ENCODE measurements at regions not wholly inside any gene's neighbourhood (a gene's known extent, or its start where the extent isn't known, plus 50 kb on each side); places are given as distances from the start of the nearest gene placed in this dataset.

DNA sequence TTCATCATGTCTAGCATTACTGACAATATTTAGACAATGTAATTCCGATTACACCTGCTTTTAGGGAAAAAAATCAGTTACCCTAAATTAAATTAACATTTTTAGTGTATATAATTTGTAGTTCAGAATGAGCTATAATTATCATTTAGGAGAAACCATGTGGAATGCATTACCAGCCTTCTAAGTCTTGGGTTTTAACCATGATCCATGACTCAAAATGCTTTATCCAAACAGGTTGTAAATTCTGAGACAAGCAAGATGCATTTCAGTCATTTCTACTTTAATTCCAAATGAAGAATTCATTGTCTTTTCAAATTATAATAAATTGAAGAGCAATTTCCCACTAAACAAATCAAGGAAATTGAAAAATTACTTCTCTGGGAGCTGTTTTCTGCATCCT lies 243.7 kb upstream of the LRIG1 start:
- no peaks in the 10 kb centered on the region for H3K9me3 Mint-ChIP-seq
- H3K4me1 Mint-ChIP-seq (ENCODE audit: low read depth): no peaks in the 10 kb centered on the region
- H3K36me3 Mint-ChIP-seq (ENCODE audit: low read depth): no peaks in the 10 kb centered on the region
- peaks cover 2% of the 10 kb centered on the region for H3K27me3 Mint-ChIP-seq
- ATAC-seq (no peak), DNase-seq (no peak)
- ChIA-PET POLR2A (no interaction called here), CTCF (interaction anchor here (0.7 kb wide), 1 partner anchor 58 kb away, joined by 3 read pairs; no protein-coding TSS in a partner anchor)
- H3K27ac Mint-ChIP-seq: no peak overlapping the region
- no peak for TF ChIP-seq CTCF (IDR thresholded peaks at IDR 0.05)
- no peak overlapping the region for H3K4me3 Mint-ChIP-seq
- intact Hi-C loops (cut with micrococcal nuclease): no loop called here

DNA sequence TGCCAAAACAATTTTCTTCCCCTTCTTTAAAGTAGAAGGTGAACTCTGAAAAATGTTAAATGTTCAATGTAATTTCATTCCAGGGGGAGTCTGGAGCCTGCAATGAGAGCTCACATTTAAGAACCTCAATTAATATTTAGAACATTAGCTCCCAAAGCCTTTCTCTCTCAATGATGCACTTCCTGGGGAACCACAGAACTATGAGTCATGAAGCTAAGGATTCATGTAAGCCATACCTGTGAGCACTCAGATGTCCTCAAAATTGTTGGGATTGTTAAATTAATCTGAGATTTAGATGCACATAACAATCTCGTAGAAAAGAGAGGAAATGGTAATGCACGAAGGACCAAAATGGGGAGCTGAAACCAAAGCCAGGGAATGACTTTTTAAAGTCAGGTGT lies 244.2 kb upstream of the LRIG1 start:
- TF ChIP-seq CTCF (IDR thresholded peaks at IDR 0.05): no peak
- Mint-ChIP-seq H3K27ac (no peak overlapping the region), H3K27me3 (peaks cover 2% of the 10 kb centered on the region), H3K9me3 (no peaks in the 10 kb centered on the region), H3K36me3 (ENCODE audit: low read depth) (no peaks in the 10 kb centered on the region), H3K4me3 (no peak overlapping the region), H3K4me1 (ENCODE audit: low read depth) (no peaks in the 10 kb centered on the region)
- ChIA-PET CTCF (interaction anchor here (0.7 kb wide), 1 partner anchor 58 kb away, joined by 3 read pairs; no protein-coding TSS in a partner anchor), POLR2A (no interaction called here)
- DNase-seq (no peak), ATAC-seq (no peak)
- intact Hi-C loops (cut with micrococcal nuclease): no loop called here

DNA sequence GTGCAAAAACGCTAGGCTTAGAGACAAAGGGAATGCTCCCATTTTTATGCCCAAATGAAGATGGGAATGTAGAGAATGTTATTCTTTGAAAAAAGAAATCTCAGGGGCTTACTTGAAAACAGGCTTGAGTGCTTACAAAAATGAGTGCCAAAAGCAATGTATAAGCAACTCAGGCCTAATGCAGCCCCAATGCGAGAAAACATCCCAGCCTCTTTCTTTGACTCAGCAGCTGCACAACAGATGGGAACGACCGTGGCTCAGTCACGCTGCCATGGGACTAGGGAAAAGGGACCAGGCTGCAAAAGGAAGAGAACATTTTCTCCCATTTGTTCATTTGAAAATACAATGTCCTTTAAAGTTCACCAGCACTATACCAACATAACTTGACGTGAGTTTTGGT lies 246.4 kb upstream of the LRIG1 start:
- TF ChIP-seq CTCF (IDR thresholded peaks at IDR 0.05): no peak
- POLR2A ChIA-PET: no interaction called here
- no peak overlapping the region for H3K4me3 Mint-ChIP-seq
- peaks cover 6% of the 10 kb centered on the region for H3K27me3 Mint-ChIP-seq
- H3K4me1 Mint-ChIP-seq (ENCODE audit: low read depth): no peaks in the 10 kb centered on the region
- intact Hi-C loops (cut with micrococcal nuclease): no loop called here
- no peak overlapping the region for H3K27ac Mint-ChIP-seq
- ATAC-seq (no peak), DNase-seq (no peak)
- CTCF ChIA-PET: no interaction called here
- no peaks in the 10 kb centered on the region for H3K36me3 Mint-ChIP-seq (ENCODE audit: low read depth)
- H3K9me3 Mint-ChIP-seq: no peaks in the 10 kb centered on the region

- H3K27ac Mint-ChIP-seq: no peak overlapping the region
- no peaks in the 10 kb centered on the region for H3K4me1 Mint-ChIP-seq (ENCODE audit: low read depth)
- H3K4me3 Mint-ChIP-seq: no peak overlapping the region
- POLR2A ChIA-PET: no interaction called here
- ATAC-seq (no peak), DNase-seq (no peak)
- peaks cover 4% of the 10 kb centered on the region for H3K27me3 Mint-ChIP-seq
- no peaks in the 10 kb centered on the region for H3K36me3 Mint-ChIP-seq (ENCODE audit: low read depth)
- CTCF ChIA-PET: interaction anchor here (1.2 kb wide), 1 partner anchor 471 kb away, joined by 3 read pairs; no protein-coding TSS in a partner anchor
- H3K9me3 Mint-ChIP-seq: no peaks in the 10 kb centered on the region
- intact Hi-C loops (cut with micrococcal nuclease): no loop called here
- no peak for TF ChIP-seq CTCF (IDR thresholded peaks at IDR 0.05)
Measured at GRCh38 chr3:66747696-66748095, 246.9 kb upstream of the LRIG1 start.

- ChIA-PET POLR2A (interaction anchor here (1.2 kb wide), 1 partner anchor 257 kb away, joined by 3 read pairs; no protein-coding TSS in a partner anchor), CTCF (interaction anchor here (1.2 to 1.3 kb wide), 2 partner anchors 370 to 471 kb away, joined by 3 read pairs; no protein-coding TSS in a partner anchor)
- no peak for TF ChIP-seq CTCF (IDR thresholded peaks at IDR 0.05)
- intact Hi-C loops (cut with micrococcal nuclease): no loop called here
- H3K27me3 Mint-ChIP-seq: peaks cover 4% of the 10 kb centered on the region
- no peaks in the 10 kb centered on the region for H3K4me1 Mint-ChIP-seq (ENCODE audit: low read depth)
- H3K4me3 Mint-ChIP-seq: no peak overlapping the region
- no peaks in the 10 kb centered on the region for H3K9me3 Mint-ChIP-seq
- no peak for ATAC-seq
- no peak for DNase-seq
- H3K36me3 Mint-ChIP-seq (ENCODE audit: low read depth): no peaks in the 10 kb centered on the region
- no peak overlapping the region for H3K27ac Mint-ChIP-seq
Measured at GRCh38 chr3:66748175-66748876, 247.5 kb upstream of the LRIG1 start.

Data from activated CD8-positive, alpha-beta T cell treated with anti-CD3 and anti-CD28 coated beads for 36 hours (primary cell).